AG04449 (cell line): ENCODE measurements at regions not wholly inside any gene's neighbourhood (a gene's known extent, or its start where the extent isn't known, plus 50 kb on each side); places are given as distances from the start of the nearest gene placed in this dataset.

Experiments
- CTCF ChIA-PET: fragments of 350-600 bp; formaldehyde crosslinking; extraction: SDS; loops from one replicate; lab custom pipeline; 2021; ENCODE audit warnings: antibody characterized with exemption; lab: Yijun Ruan, JAX
- POLR2A ChIA-PET: fragments of 400-600, 350-600 bp; formaldehyde crosslinking; extraction: SDS; loops from one replicate; lab custom pipeline; 2020; ENCODE audit warnings: antibody characterized with exemption, inconsistent platforms; lab: Yijun Ruan, JAX
- DNase-seq: peaks from one replicate; pipeline ENCODE4 v3.0.0-alpha.2; 2010; ENCODE audit warnings: low read depth, low spot score
- H3K4me3 ChIP-seq: 2 replicates; pipeline ENCODE4 v1.5.1; 2011; ENCODE audit warnings: low read depth, mild to moderate bottlenecking, control low read depth, low read length
- TF ChIP-seq, protein P1 (sequence below): IDR thresholded peaks from one replicate; pipeline ENCODE4 v1.5.1; 2011; ENCODE audit warnings: mild to moderate bottlenecking, moderate library complexity, low read length, control low read depth, inconsistent platforms; ENCODE audit not compliant: insufficient read depth; ENCODE audit errors: missing control alignments

DNA sequence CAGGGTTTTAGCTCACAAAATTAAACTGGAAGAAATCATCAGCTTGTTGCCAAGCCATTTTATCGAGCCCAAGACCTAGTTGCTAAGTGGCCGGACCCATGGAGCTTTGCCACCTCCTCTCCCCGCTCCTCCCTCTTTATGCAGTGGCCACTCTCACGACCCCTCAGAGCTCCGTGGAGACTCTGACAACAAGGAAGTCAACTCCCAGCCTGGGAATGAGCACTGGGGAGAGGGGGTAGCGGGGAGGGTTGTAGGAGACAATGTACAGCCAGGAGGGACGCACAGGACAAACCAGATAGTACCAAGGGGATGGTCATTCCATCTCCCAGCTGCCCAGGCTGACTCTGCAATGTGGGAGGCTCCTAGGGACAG is 250.9 kb downstream of the SIPA1L2 start:
- POLR2A ChIA-PET: no interaction called here
- CTCF ChIA-PET: no interaction called here
- no peak for DNase-seq
- no peak overlapping the region for H3K4me3 ChIP-seq
- TF ChIP-seq, protein P1, sequence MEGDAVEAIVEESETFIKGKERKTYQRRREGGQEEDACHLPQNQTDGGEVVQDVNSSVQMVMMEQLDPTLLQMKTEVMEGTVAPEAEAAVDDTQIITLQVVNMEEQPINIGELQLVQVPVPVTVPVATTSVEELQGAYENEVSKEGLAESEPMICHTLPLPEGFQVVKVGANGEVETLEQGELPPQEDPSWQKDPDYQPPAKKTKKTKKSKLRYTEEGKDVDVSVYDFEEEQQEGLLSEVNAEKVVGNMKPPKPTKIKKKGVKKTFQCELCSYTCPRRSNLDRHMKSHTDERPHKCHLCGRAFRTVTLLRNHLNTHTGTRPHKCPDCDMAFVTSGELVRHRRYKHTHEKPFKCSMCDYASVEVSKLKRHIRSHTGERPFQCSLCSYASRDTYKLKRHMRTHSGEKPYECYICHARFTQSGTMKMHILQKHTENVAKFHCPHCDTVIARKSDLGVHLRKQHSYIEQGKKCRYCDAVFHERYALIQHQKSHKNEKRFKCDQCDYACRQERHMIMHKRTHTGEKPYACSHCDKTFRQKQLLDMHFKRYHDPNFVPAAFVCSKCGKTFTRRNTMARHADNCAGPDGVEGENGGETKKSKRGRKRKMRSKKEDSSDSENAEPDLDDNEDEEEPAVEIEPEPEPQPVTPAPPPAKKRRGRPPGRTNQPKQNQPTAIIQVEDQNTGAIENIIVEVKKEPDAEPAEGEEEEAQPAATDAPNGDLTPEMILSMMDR: no peak

DNA sequence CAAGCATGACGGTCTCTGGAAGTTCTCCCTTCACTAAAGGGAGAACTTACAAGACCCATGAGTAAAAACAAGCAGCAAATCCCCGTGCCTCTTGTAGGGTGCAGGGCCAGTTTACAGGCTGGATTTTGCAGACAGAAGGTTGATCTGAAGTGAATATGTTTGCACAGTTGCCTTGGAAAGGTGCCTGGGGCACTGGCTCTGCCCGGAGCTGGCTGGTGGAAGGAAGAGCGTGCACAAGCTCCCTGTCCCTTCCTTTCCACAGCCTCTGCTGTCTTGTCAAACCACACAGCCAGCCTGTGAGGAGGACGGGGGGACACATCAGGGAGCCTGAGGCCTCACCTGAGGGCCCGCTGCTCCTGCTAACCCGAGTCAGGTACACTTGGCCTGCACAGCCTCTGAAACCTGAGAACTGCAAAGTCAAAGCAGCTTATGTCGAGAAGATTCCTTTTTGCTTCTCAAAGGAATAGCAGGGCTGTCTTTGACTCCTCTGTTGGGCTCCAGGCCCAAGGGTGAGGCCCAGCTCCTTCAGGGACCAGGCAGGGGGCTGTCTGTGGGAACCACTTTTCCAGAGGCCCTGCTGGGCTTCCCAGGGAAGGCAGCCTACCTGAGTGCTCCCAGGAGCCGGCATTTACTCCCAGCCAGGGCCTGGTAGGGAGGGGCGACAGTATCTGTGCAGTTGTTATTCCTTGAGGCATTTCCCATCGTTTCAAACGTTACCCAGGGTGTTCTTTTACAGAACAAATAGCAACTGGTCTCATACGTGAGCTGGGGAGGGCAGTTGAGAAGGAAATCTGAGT is 251.5 kb downstream of the SIPA1L2 start:
- ChIA-PET POLR2A (no interaction called here), CTCF (no interaction called here)
- no peak for DNase-seq
- TF ChIP-seq, protein P1: no peak
- no peak overlapping the region for H3K4me3 ChIP-seq

DNA sequence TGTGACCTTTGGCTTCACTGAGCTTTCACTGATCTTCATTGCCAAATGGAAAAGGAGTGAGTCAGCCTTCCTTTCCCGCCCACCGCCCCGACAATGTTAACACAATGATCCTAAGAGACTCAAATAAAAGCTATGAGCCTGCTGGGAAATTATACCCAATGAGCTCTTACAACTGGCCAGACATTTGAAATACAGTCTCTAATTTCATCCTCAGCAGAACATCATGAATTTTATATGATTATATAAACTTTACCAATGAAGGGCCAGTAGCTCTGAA is 252.5 kb downstream of the SIPA1L2 start:
- TF ChIP-seq, protein P1: no peak
- POLR2A ChIA-PET: no interaction called here
- no peak overlapping the region for H3K4me3 ChIP-seq
- DNase-seq: no peak
- CTCF ChIA-PET: no interaction called here

DNA sequence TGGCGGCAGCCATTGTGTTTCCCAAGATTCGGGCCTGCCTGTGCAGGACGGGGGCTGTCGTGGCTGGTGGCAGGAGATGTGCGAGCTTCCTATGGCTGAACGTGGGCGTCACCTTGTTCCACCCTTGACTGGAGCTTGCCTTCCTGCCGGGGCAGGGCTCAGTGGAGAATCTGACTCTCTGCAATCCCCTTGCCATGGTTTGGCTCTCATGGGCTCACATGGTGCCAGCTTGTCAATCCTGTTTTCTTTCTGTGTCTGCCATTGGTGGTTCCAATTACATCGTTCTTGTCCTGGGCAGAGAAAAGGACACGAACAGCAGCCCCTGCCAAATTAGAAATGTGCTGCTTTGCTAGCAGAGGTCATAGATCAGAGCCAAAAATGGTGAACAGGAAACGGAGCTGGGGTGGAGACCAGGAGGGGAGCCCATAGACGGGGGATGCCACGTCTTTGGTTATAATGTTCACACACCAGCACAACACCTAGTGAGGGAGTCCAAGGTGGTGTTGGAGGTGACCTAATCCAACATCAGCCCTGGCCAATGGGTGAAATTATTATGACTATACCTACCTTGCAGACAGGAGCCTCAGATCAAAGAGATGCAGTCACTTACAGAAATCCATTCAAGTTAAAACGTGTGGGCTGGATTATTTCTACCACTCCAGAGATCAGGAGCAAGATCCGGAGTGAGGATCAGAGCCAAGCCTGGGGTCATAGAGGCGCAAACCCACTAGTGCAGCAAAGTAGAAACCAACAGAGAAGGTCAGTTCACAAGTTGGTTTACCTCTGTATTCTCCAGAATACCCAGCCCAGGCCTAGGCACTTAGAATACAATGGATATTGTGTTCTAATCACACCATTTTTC is 253.1 kb downstream of the SIPA1L2 start:
- ChIA-PET CTCF (no interaction called here), POLR2A (no interaction called here)
- no peak overlapping the region for H3K4me3 ChIP-seq
- TF ChIP-seq, protein P1: no peak
- DNase-seq: no peak

DNA sequence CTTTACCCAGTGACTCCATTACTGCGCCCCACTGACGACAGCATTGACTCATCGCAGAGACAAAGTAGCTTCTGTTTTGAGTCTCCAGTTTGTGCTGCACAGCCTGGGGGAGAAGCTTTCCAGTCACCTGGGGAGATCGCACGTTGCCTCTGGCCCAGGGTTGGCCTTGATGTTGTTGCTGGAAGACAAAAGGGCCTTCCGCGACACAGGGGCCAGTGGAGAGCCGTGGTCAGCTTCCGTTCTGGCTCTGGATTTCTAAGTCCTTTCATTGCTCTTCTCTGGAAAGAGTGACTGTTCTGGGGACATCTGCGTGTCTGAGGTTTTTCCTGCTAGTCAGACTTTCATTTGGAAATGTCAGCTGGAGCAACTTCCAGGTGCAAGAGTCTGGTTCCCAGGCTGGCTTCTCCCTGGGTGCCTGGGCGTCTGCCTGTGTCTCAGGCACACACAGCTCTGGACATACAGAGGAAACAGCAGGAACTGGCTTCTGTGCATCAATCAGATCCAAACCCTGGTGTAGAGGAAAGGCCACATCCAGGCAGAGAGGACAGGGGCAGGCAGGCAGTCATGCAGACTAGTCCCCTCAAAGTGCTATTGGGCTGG is 257.0 kb downstream of the SIPA1L2 start:
- ChIA-PET CTCF (no interaction called here), POLR2A (no interaction called here)
- TF ChIP-seq, protein P1: no peak
- DNase-seq: no peak
- H3K4me3 ChIP-seq: no peak overlapping the region

DNA sequence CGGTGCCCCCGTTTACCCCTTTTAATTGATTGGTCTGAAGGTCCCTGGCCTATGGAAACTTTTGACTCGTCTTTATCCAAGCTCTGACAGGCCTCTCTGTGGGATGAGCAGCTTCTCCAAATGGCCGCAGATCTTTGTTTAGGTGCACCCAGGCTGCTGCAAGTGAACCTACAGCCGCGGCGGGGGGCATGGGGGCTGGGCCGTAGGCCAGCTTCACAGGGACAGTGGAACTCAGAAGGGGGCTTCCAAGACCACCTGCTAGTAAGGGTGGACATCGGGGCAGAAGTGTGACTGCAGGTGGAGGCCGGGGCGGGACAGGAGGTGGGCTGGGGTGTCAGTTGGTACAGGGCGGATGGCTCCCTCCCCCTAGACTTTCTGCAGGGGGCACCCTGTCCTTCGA is 257.5 kb downstream of the SIPA1L2 start:
- ChIA-PET CTCF (no interaction called here), POLR2A (no interaction called here)
- no peak overlapping the region for H3K4me3 ChIP-seq
- TF ChIP-seq, protein P1: no peak
- no peak for DNase-seq
